Adrenal gland (tissue), 5 donors: ENCODE measurements at regions not wholly inside any gene's neighbourhood (a gene's known extent, or its start where the extent isn't known, plus 50 kb on each side); places are given as distances from the start of the nearest gene placed in this dataset.

Experiments
- CTCF ChIP-seq, 6 experiments: fragments of 450-650 bp in 4 of 6; fragments of 200-600 bp in 2 of 6; sonication (generic) in 1 of 6; IDR thresholded peaks; 1 replicate in 5 of 6; 2 replicates in 1 of 6; pipeline versions ENCODE4 v1.5.1 to v1.8.0; 2016 to 2021; ENCODE audit warnings: antibody characterized with exemption in 6 of 6, mild to moderate bottlenecking in 2 of 6, moderate library complexity in 1 of 6
- POLR2A ChIP-seq, 2 donors: fragments of 450-650 bp; IDR thresholded peaks; one replicate each; pipeline ENCODE4 v1.6.1; 2017; ENCODE audit warnings: antibody characterized with exemption in 2 of 2, mild to moderate bottlenecking in 2 of 2, moderate library complexity in 1 of 2
- donor health status: DM: no; HTN: no; CAD: no.

GRCh38 chr1:5764959-5765358, 227.3 kb downstream of the NPHP4 start:
- TF ChIP-seq CTCF (IDR thresholded peaks at IDR 0.05), result no peak
- no peak for TF ChIP-seq POLR2A (IDR thresholded peaks at IDR 0.05)
